GM21717 (cell line): ENCODE measurements at regions not wholly inside any gene's neighbourhood (a gene's known extent, or its start where the extent isn't known, plus 50 kb on each side); places are given as distances from the start of the nearest gene placed in this dataset.

Source experiments
- ATAC-seq: cut with Tn5 transposase; IDR thresholded peaks from one replicate; pipeline ENCODE4 v1.9.1; 2021; ENCODE audit warnings: mild to moderate bottlenecking, moderate library complexity; ENCODE audit not compliant: unreplicated experiment

GRCh38 chr3:180828723-180829408 is 83.6 kb upstream of the FXR1 start:
- no peak for ATAC-seq

- no peak for ATAC-seq
Observed at GRCh38 chr3:180829409-180830405, 82.8 kb upstream of the FXR1 start.

GRCh38 chr3:180835501-180835900 is 77.0 kb upstream of the FXR1 start:
- no peak for ATAC-seq

- no peak for ATAC-seq
Observed at GRCh38 chr3:180836766-180837165, 75.7 kb upstream of the FXR1 start.

- no peak for ATAC-seq
Observed at GRCh38 chr3:180854887-180855286, 57.6 kb upstream of the FXR1 start.

GRCh38 chr3:180855364-180855763 is 57.1 kb upstream of the FXR1 start:
- ATAC-seq = peak; percentile 62

- no peak for ATAC-seq
Observed at GRCh38 chr3:180855956-180856355, 56.5 kb upstream of the FXR1 start.

- no peak for ATAC-seq
Observed at GRCh38 chr3:180860180-180860858, 52.2 kb upstream of the FXR1 start.
